ENCODE measurements at regions not wholly inside any gene's neighbourhood (a gene's known extent, or its start where the extent isn't known, plus 50 kb on each side); places are given as distances from the start of the nearest gene placed in this dataset.

DNA sequence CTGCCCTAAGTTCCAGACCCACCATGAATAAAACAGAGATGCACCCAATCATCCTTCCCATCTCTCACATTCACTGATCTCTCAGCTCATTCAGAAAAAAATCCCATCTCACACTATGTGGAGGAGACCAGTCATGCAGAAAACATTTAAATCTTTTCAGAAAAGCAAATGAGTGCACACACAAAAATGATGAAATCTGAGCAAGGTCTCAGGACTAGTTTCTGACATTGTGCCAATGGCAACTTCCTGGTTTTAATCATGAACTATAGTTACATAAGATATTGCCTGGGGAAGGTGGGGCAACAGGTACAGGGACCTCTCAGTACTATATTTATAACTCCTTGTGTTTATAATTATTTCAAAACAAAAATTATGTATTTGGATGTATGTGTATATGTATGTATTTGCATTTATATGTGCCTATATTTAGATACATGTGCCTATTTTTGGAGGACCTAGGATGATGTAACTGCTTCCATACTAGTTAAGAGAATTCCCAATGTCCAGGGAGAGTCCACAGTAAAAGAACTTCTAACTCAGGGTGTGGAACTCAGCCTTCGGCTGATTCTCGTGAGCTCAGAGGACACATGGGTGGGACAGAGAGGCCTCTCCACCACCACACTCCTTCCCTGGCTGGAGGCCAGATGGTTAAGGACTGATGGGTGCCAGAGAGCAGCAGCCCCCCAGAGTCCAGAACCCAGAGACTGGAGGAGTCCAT is 71.7 kb upstream of the MAP3K4 start:
- no peak for TF ChIP-seq EZH2 (IDR thresholded peaks at IDR 0.05; ENCODE audit: low read depth, low read length, severe bottlenecking)
- TF ChIP-seq, protein P1, sequence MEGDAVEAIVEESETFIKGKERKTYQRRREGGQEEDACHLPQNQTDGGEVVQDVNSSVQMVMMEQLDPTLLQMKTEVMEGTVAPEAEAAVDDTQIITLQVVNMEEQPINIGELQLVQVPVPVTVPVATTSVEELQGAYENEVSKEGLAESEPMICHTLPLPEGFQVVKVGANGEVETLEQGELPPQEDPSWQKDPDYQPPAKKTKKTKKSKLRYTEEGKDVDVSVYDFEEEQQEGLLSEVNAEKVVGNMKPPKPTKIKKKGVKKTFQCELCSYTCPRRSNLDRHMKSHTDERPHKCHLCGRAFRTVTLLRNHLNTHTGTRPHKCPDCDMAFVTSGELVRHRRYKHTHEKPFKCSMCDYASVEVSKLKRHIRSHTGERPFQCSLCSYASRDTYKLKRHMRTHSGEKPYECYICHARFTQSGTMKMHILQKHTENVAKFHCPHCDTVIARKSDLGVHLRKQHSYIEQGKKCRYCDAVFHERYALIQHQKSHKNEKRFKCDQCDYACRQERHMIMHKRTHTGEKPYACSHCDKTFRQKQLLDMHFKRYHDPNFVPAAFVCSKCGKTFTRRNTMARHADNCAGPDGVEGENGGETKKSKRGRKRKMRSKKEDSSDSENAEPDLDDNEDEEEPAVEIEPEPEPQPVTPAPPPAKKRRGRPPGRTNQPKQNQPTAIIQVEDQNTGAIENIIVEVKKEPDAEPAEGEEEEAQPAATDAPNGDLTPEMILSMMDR (IDR thresholded peaks at IDR 0.05; ENCODE audit: control extremely low read depth in 1 of 3, insufficient read depth in 1 of 3, low read depth in 1 of 3, low read length in 3 of 3) = no peak
- no peak for TF ChIP-seq POLR2A (IDR thresholded peaks at IDR 0.05; ENCODE audit: control extremely low read depth in 1 of 2, low read depth in 2 of 2, low read length in 2 of 2)
- TF ChIP-seq MAFK (IDR thresholded peaks at IDR 0.05; ENCODE audit: low read depth, low read length) = no peak
- no peak for TF ChIP-seq TAF1 (IDR thresholded peaks at IDR 0.05; ENCODE audit: low read depth, low read length)
- no peak for TF ChIP-seq POLR2AphosphoS5 (IDR thresholded peaks at IDR 0.05; ENCODE audit: low read depth, low read length)
- no peak for TF ChIP-seq CEBPB (IDR thresholded peaks at IDR 0.05; ENCODE audit: low read depth, low read length)
- no peak for TF ChIP-seq CHD2 (IDR thresholded peaks at IDR 0.05; ENCODE audit: low read length)
- TF ChIP-seq BCL11A (IDR thresholded peaks at IDR 0.05; ENCODE audit: low read depth in 2 of 2, low read length in 2 of 2) = no peak
- no peak for TF ChIP-seq ZNF274 (IDR thresholded peaks at IDR 0.05; ENCODE audit: borderline replicate concordance, extremely low read depth, low read length)
- TF ChIP-seq KDM5A (IDR thresholded peaks at IDR 0.05; ENCODE audit: low read length) = no peak
- TF ChIP-seq JUND (IDR thresholded peaks at IDR 0.05; ENCODE audit: low read length) = no peak
- no peak for TF ChIP-seq CBX5 (IDR thresholded peaks at IDR 0.05; ENCODE audit: low read depth, low read length)
